Stomach (tissue), 8 donors: ENCODE measurements at regions not wholly inside any gene's neighbourhood (a gene's known extent, or its start where the extent isn't known, plus 50 kb on each side); places are given as distances from the start of the nearest gene placed in this dataset.
"Not testable (repeated sequence)": the region's sequence is repeated elsewhere in the genome, so short reads cannot be mapped to it uniquely, and the experiment has no call there.

Experiments used
- DNase-seq, 2 donors: peaks; one replicate each; pipeline versions ENCODE4 v3.0.0 to v3.0.0-alpha.2; 2013 to 2019
- H3K27ac ChIP-seq, 5 donors: fragments of 200-600 bp in 4 of 5; sonication (generic) in 4 of 5; one replicate each; pipeline ENCODE4 v1.5.1; 2013 to 2019; ENCODE audit warnings: mild to moderate bottlenecking in 1 of 5, moderate library complexity in 1 of 5
- H3K27me3 ChIP-seq, 3 donors: fragments of 200-600 bp; sonication (generic); one replicate each; pipeline ENCODE4 v1.5.1; 2017 to 2019; ENCODE audit warnings: mixed run types in 1 of 3
- H3K36me3 ChIP-seq, 4 donors: fragments of 200-600 bp; sonication (generic); 1 replicate in 3 of 4; 2 replicates in 1 of 4; pipeline ENCODE4 v1.5.1; 2016 to 2019
- H3K4me1 ChIP-seq, 4 donors: fragments of 200-600 bp; sonication (generic); one replicate each; pipeline ENCODE4 v1.5.1; 2016 to 2019
- H3K4me3 ChIP-seq, 4 donors: fragments of 200-600 bp; sonication (generic) in 3 of 4; one replicate each; pipeline ENCODE4 v1.5.1; 2016 to 2019; ENCODE audit warnings: mild to moderate bottlenecking in 1 of 4
- H3K9me3 ChIP-seq, 4 donors: fragments of 200-600 bp; sonication (generic); one replicate each; pipeline ENCODE4 v1.5.1; 2016 to 2019
- WGBS, 5 donors: extraction: QIAGEN DNeasy Blood & Tissue Kit in 3 of 5; methylation state at CpG; one replicate each; pipeline versions ENCODE4 v1.1.5 to v1.1.7; 2013 to 2018; 5-methylcytosine and 5-hydroxymethylcytosine counted together
- intact Hi-C: fragments of 100-400 bp; cut with DNase I; formaldehyde crosslinking; loops from one replicate; pipeline ENCODE4 v1.15.1; 2023; ENCODE audit warnings: low total_unique reads
- donor health status: healthy with polysubstance abuse.
- donor health status: Bipolar disorder and iron deficiency.
- donor health status: healthy.

GRCh38 chr15:20473465-20473864, 68.1 kb downstream of the GOLGA6L6 start:
- DNase-seq, H3K4me1 ChIP-seq, H3K27ac ChIP-seq, H3K4me3 ChIP-seq, H3K9me3 ChIP-seq, intact Hi-C loops, H3K27me3 ChIP-seq, H3K36me3 ChIP-seq: not testable (repeated sequence)
- WGBS, 5 donors, result no CpG with 5 or more reads among the region's 2 CpGs

- H3K27me3 ChIP-seq, DNase-seq, H3K4me3 ChIP-seq, H3K9me3 ChIP-seq, intact Hi-C loops, H3K27ac ChIP-seq, H3K4me1 ChIP-seq, H3K36me3 ChIP-seq: not testable (repeated sequence)
- 88 to 100% (median 92%) methylated on average over 1 to 3 of the region's 4 CpGs for WGBS, 5 donors
Measured at GRCh38 chr15:20472983-20473382, 68.6 kb downstream of the GOLGA6L6 start.

GRCh38 chr15:20470810-20471209, 70.8 kb downstream of the GOLGA6L6 start:
- H3K4me3 ChIP-seq, intact Hi-C loops, H3K9me3 ChIP-seq, H3K27me3 ChIP-seq, H3K36me3 ChIP-seq, H3K27ac ChIP-seq, H3K4me1 ChIP-seq, DNase-seq: not testable (repeated sequence)
- no CpG with 5 or more reads among the region's 6 CpGs for WGBS, 5 donors

GRCh38 chr15:20441138-20441537, 100.5 kb downstream of the GOLGA6L6 start:
- WGBS, 5 donors, result 92 to 100% methylated on average over 1 to 2 of the region's 3 CpGs; no CpG with 5 or more reads in 3 of the 5 donors
- intact Hi-C loops, DNase-seq: not testable (repeated sequence)

GRCh38 chr15:20440390-20440789, 101.2 kb downstream of the GOLGA6L6 start:
- H3K4me3 ChIP-seq, H3K36me3 ChIP-seq, H3K27me3 ChIP-seq, DNase-seq, H3K27ac ChIP-seq, H3K4me1 ChIP-seq, intact Hi-C loops, H3K9me3 ChIP-seq: not testable (repeated sequence)
- WGBS, 5 donors, result 82 to 95% (median 88%) methylated on average over 6 to 11 of the region's 11 CpGs; no CpG with 5 or more reads in 1 of the 5 donors

More at GRCh38 chr15:20441138-20441537, 100.5 kb downstream of the GOLGA6L6 start:
- H3K4me3 ChIP-seq, H3K4me1 ChIP-seq, H3K9me3 ChIP-seq, H3K27ac ChIP-seq, H3K27me3 ChIP-seq, H3K36me3 ChIP-seq: not testable (repeated sequence)

- H3K27me3 ChIP-seq, H3K9me3 ChIP-seq, H3K4me3 ChIP-seq, DNase-seq, H3K36me3 ChIP-seq, intact Hi-C loops, H3K4me1 ChIP-seq, H3K27ac ChIP-seq: not testable (repeated sequence)
- 91 to 95% (median 95%) methylated on average over 9 to 10 of the region's 15 CpGs; no CpG with 5 or more reads in 2 of the 5 donors for WGBS, 5 donors
Measured at GRCh38 chr15:20439111-20439510, 102.5 kb downstream of the GOLGA6L6 start.

- H3K4me3 ChIP-seq, H3K27ac ChIP-seq, H3K9me3 ChIP-seq, intact Hi-C loops, DNase-seq, H3K36me3 ChIP-seq, H3K27me3 ChIP-seq, H3K4me1 ChIP-seq: not testable (repeated sequence)
- 79 to 85% (median 82%) methylated on average over 4 of the region's 8 CpGs; no CpG with 5 or more reads in 2 of the 5 donors for WGBS, 5 donors
Measured at GRCh38 chr15:20438255-20438654, 103.3 kb downstream of the GOLGA6L6 start.

GRCh38 chr15:20433468-20433867, 108.1 kb downstream of the GOLGA6L6 start:
- H3K4me3 ChIP-seq, H3K27ac ChIP-seq, intact Hi-C loops, H3K4me1 ChIP-seq, DNase-seq, H3K36me3 ChIP-seq, H3K27me3 ChIP-seq, H3K9me3 ChIP-seq: not testable (repeated sequence)
- WGBS, 5 donors, result no CpG with 5 or more reads among the region's 7 CpGs

- DNase-seq, H3K4me1 ChIP-seq, H3K4me3 ChIP-seq, H3K27ac ChIP-seq, H3K9me3 ChIP-seq, H3K27me3 ChIP-seq, intact Hi-C loops, H3K36me3 ChIP-seq: not testable (repeated sequence)
- WGBS, 5 donors, result no CpG with 5 or more reads among the region's 11 CpGs
Measured at GRCh38 chr15:20430495-20430894, 111.1 kb downstream of the GOLGA6L6 start.

- WGBS, 5 donors, result 32 to 52% (median 36%) methylated on average over 2 of the region's 2 CpGs
- H3K4me3 ChIP-seq, H3K27me3 ChIP-seq, H3K9me3 ChIP-seq, H3K4me1 ChIP-seq, H3K36me3 ChIP-seq, intact Hi-C loops, H3K27ac ChIP-seq, DNase-seq: not testable (repeated sequence)
Measured at GRCh38 chr15:20420710-20421109, 120.9 kb downstream of the GOLGA6L6 start.

- H3K9me3 ChIP-seq, DNase-seq, H3K27ac ChIP-seq, H3K4me1 ChIP-seq, intact Hi-C loops, H3K27me3 ChIP-seq, H3K4me3 ChIP-seq, H3K36me3 ChIP-seq: not testable (repeated sequence)
- WGBS, 5 donors, result 56 to 73% (median 65%) methylated on average over 7 of the region's 7 CpGs
Measured at GRCh38 chr15:20416618-20417017, 125.0 kb downstream of the GOLGA6L6 start.

- H3K4me3 ChIP-seq, intact Hi-C loops, H3K4me1 ChIP-seq, DNase-seq, H3K27ac ChIP-seq, H3K36me3 ChIP-seq, H3K27me3 ChIP-seq: not testable (repeated sequence)
- 81 to 91% (median 90%) methylated on average over 4 of the region's 4 CpGs for WGBS, 5 donors
- peaks cover 0 to 27% (median 20%) of the 10 kb centered on the region in 4 donors for H3K9me3 ChIP-seq
Measured at GRCh38 chr15:20409667-20410198, 131.9 kb downstream of the GOLGA6L6 start.
